GM11168 (cell line): ENCODE measurements at regions not wholly inside any gene's neighbourhood (a gene's known extent, or its start where the extent isn't known, plus 50 kb on each side); places are given as distances from the start of the nearest gene placed in this dataset.

ENCODE experiments used
- in situ Hi-C: fragments of 300-500 bp; cut with MboI; formaldehyde crosslinking; loops from one replicate; pipeline ENCODE4 v1.12.0; 2022; ENCODE audit warnings: low sequenced_read_pairs; ENCODE audit not compliant: unreplicated experiment

- in situ Hi-C loops = no loop called here
These were observed 347.6 kb downstream of the TPBG start for GRCh38 chr6:82711105-82711827.

GRCh38 chr6:82711971-82712370 lies 348.4 kb downstream of the TPBG start:
- in situ Hi-C loops = no loop called here

- in situ Hi-C loops = no loop called here
These were observed 348.8 kb downstream of the TPBG start for GRCh38 chr6:82712389-82712788.

DNA sequence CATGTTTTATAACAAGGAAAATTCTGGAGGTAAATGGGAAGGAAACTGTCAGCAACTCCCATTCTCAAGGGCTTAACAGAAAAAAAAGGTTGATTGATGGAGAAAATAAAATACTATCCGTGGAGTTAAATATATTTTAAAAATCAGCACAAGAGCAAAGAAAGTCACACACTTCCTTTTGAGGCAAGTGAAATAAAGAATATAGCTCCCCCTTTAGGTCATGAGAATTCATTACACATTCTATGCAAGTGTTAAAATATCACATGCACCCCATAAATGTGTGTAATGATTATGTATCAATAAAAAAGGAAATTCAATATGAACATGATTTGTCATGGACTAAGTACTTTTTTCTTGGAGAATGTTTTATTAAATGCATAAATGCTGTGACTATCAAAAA lies 349.2 kb downstream of the TPBG start:
- in situ Hi-C loops = no loop called here

- in situ Hi-C loops = no loop called here
These were observed 344.6 kb downstream of the UBE3D start for GRCh38 chr6:82720992-82721391.

DNA sequence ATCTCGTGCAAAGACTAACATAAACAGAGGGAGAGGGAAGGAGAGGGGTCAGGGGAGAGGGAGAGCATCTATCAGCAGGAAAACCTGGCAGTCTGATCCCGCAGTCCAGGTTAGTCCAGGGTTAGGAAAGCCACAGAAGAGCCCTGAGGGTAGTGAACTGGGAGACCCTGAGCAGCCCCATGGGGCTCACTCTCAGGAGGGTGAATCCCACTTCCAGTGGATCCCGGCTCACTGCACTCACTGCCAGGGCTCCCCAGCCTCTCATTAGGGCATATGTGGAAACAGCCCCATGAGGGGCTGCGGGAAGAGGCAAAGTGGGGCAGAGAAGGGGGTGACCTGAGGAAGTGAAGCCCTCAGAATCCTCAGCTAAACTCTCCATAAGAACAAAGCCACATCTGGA lies 329.9 kb downstream of the UBE3D start:
- in situ Hi-C loops = no loop called here

GRCh38 chr6:82737965-82738364 lies 327.7 kb downstream of the UBE3D start:
- in situ Hi-C loops = no loop called here

GRCh38 chr6:82738773-82739172 lies 326.9 kb downstream of the UBE3D start:
- in situ Hi-C loops = no loop called here

DNA sequence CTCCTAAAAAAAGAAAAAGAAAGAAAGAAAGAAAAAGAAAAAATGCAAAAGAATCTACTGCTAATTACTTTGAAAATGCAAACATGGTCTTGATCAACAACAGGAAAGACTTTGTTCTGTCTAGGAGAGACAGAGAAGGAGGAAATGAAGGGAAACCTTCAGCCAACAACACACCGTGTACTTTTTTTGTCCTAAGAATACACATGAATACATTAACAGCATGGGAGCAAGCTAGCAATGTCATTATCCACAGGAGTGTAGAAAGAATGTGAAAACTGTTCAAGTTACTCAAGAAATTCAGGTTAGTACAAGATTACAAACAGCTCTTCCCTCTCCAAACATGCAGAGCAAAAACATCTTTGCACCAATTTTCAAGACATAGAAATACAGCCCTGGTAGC lies 326.3 kb downstream of the UBE3D start:
- in situ Hi-C loops = no loop called here

DNA sequence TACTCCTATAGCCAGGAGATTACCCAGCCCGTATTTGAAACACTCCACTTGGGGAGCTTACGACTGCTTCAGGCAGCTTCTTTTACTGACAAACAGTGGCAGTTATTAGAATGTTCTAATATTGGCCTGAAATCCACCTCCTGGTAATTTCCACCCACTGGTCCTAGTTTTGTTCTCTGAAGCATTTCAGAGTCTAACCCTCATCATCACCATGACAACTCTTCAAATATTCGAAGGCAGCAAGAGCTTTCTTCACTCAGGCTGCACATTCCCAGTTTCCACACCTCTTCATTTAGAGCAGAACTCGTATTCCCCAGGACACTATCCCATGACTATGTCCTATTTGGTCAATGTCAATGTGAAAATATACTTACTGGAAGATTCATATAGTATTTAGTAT lies 325.6 kb downstream of the UBE3D start:
- in situ Hi-C loops = no loop called here

- in situ Hi-C loops = no loop called here
These were observed 324.2 kb downstream of the UBE3D start for GRCh38 chr6:82741325-82741995.

- in situ Hi-C loops = no loop called here
These were observed 323.6 kb downstream of the UBE3D start for GRCh38 chr6:82741996-82742385.

DNA sequence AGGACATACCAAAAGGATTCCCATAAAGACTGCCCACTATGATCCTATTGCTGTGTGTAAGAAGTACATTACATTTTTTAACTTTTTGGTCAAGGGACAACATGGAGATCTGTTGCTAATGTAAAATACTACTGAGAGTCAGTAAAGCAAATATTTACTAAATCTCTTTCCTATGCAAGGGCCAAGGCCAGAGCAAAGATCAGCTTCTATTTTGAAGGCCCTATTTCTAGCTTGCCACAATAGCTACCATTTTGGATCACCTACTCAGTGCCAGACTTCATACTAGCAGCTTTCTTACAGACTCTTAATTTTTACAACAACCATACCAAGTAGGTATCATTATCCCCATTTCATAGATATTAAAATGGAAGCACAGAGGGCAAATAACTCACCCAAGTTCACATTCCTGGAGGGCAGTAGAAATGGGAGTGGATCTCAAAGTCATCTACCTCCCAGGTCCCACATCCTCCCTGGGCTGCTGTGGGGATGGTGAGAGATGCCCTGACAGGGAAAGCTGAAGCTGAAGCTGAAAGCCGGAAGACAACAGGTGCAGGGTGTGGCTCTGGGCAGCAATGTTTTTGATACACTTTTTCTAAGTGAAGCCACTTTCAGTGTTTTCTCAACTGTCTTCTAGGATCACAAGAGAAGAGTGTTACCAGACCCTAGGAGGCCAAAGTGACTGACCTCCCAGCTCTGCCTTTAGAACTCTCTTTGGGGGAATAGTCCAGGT lies 321.2 kb downstream of the UBE3D start:
- in situ Hi-C loops = no loop called here

- in situ Hi-C loops = no loop called here
These were observed 315.1 kb downstream of the UBE3D start for GRCh38 chr6:82750556-82750955.

DNA sequence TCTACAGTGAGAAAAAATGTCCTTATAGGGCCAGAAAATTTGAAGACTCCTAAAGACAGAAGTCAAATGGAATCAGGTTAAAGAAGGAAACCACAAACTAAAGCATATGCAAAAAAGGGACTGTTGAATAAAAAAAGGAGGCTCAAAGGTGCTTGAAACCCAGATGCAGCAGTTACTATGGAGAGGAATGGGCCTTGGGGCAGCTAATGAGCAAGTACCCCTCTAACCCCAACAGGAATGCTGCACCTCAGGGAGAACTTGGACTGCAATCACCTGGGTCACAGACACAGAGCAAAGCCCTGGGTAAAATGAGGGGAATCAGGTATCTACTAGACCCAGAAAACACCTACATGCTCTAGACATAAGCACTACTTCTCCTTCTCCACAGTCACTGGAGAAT lies 313.9 kb downstream of the UBE3D start:
- in situ Hi-C loops = no loop called here

DNA sequence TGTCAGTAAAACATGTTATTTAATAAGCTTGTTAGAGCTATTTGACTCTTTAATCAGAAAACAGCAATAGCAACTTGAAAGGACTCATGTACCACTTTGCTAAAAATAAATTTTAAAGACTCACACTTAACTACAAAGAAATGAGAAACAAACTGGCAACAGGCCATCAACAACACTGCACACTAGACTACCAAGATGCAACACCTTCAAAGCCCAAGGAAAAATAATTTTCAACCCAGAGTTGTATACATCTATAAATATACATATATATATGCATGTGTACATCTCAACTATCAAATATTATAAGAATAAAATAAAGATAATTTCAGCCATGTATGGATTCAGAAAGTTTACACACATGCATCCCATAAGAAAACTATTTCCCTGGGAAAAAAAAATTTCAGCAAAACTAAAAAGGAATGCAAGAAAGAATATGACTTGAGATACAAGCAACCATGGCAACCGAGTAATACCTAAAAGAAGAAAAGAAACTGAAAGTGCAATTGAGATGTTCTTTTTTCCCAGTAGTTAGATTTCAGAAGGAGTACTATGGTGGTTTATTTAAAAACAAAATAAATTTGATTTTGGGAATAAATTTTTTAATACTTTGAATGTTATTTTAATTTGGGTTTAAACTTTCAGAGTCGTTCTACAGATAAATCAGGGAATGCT lies 303.8 kb downstream of the UBE3D start:
- in situ Hi-C loops = no loop called here

DNA sequence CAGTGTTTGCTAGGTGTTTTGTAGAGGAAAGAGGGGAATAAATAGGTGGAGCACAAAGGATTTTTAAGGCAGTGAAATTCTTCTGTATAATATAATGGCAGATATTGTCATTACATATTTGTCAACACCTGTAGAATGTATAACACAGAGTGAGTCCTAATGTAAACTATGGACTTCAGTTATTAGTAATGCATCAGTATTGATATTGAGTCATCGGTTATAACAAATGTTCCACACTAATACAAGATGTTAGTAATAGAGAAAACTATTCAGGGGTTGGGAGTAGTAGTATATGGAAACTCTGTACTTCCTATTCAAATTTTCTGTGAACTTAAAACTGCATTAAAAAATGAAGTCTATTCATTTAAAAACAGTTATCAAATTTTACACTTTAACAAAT lies 299.2 kb downstream of the UBE3D start:
- in situ Hi-C loops = no loop called here

DNA sequence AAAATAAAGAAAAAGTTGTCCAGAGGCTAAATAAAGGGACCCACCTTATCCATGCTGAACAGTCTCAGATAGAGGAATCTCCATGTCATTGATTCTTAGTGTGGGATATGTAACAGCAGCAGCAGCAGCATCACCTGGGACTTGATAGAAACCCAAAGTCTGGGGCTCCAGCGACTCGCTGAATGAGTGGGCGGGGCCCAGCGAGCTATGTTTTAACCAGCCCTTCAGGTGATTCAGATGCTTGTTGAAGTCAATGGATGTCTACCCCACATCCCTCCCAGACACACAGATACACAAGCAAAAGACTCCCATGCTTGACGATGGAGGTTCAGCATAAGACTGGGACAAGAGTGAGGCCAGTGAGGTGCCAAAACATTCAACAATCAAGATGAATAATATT lies 298.6 kb downstream of the UBE3D start:
- in situ Hi-C loops = no loop called here

DNA sequence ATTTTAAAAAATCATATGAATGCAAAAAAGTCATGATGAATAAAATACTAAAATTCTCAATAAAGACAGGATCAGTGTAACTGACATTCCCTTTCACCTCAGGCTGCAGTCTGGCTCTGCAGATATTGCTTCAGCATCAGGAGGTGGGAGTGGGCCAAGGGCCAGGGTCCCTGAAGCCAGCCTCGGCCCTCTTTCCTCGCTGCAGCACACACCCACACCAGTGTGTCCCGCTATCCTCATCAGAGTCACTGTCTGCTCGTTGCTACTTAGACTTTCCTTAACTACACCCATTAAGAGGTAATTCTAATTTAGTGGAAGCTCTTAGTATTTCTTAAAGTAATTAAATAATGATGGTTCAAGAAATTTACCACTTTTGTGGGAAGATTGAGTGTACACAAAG lies 298.2 kb downstream of the UBE3D start:
- in situ Hi-C loops = no loop called here

DNA sequence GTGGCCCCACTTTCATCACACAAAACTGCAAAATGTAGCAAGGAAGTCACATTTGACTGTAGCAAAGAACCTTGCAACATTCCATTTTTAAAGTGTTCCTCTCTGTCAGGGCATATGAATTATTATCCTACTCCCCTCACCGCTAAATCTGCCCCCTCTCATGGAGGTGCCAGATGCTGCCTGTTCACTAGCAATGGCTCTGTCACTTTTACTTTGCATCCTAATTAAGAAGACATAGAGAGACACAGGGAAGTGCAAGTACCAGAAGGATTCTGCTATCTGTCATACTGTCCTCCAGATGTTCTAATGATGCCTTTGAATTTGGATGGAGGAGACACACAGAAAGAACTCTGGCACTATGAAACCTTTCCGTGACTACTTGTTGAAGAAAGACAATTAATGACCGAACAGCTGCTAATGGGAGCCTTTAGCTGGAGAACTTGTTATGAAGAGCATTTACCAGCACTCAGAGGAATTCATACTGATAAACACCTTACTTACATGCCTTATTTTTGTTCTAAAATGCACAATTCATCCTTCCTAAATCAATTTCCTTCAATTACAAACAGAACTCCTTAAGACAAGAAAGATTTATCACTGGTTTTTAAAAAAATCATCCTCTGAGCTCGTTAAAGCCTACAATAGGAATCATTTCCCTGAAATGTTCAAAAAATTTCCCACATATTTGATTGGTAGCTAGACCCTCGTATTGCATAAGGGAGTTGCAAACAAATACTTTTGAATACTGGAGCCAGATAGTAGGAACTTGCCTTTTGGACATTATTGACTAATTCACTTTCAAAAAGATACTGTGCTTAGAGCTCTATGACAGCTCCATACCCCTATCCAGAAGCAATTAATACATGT lies 292.6 kb downstream of the UBE3D start:
- in situ Hi-C loops = no loop called here
